Activated CD4-positive, alpha-beta T cell treated with anti-CD3 and anti-CD28 coated beads for 4 hours (primary cell): ENCODE measurements at regions not wholly inside any gene's neighbourhood (a gene's known extent, or its start where the extent isn't known, plus 50 kb on each side); places are given as distances from the start of the nearest gene placed in this dataset.

Experiments used
- DNase-seq, 2 donors: peaks; one replicate each; pipeline ENCODE4 v3.0.0-alpha.2; 2020

- DNase-seq: no peak
Observed at GRCh38 chr10:25661632-25662031, 272.4 kb upstream of the MYO3A start.

GRCh38 chr10:25666276-25666675 is 267.8 kb upstream of the MYO3A start:
- DNase-seq: no peak

GRCh38 chr10:25675204-25675603 is 258.8 kb upstream of the MYO3A start:
- no peak for DNase-seq

GRCh38 chr10:25675615-25676014 is 258.4 kb upstream of the MYO3A start:
- no peak for DNase-seq

GRCh38 chr10:25678220-25678619 is 255.8 kb upstream of the MYO3A start:
- no peak for DNase-seq

- no peak for DNase-seq
Observed at GRCh38 chr10:25678666-25679065, 255.4 kb upstream of the MYO3A start.

- DNase-seq: no peak
Observed at GRCh38 chr10:25682203-25682851, 251.7 kb upstream of the MYO3A start.

GRCh38 chr10:25683344-25683743 is 250.7 kb upstream of the MYO3A start:
- DNase-seq: no peak

GRCh38 chr10:25687521-25687920 is 246.5 kb upstream of the MYO3A start:
- no peak for DNase-seq

GRCh38 chr10:25689346-25690100 is 244.5 kb upstream of the MYO3A start:
- no peak for DNase-seq

GRCh38 chr10:25692761-25693160 is 241.3 kb upstream of the MYO3A start:
- DNase-seq: no peak

GRCh38 chr10:25694206-25694933 is 239.7 kb upstream of the MYO3A start:
- DNase-seq: no peak

GRCh38 chr10:25694971-25695370 is 239.1 kb upstream of the MYO3A start:
- no peak for DNase-seq

GRCh38 chr10:25695586-25695985 is 238.4 kb upstream of the MYO3A start:
- no peak for DNase-seq

- no peak for DNase-seq
Observed at GRCh38 chr10:25696013-25696708, 237.9 kb upstream of the MYO3A start.

- DNase-seq: no peak
Observed at GRCh38 chr10:25697412-25697811, 236.6 kb upstream of the MYO3A start.

GRCh38 chr10:25698638-25699037 is 235.4 kb upstream of the MYO3A start:
- DNase-seq: no peak

- DNase-seq: no peak
Observed at GRCh38 chr10:25699631-25700030, 234.4 kb upstream of the MYO3A start.

GRCh38 chr10:25701652-25702051 is 232.4 kb upstream of the MYO3A start:
- DNase-seq: no peak

- DNase-seq: no peak
Observed at GRCh38 chr10:25704622-25705021, 229.4 kb upstream of the MYO3A start.

GRCh38 chr10:25707572-25707971 is 226.5 kb upstream of the MYO3A start:
- DNase-seq: no peak

GRCh38 chr10:25707976-25708671 is 225.9 kb upstream of the MYO3A start:
- no peak for DNase-seq

GRCh38 chr10:25713894-25714240 is 220.2 kb upstream of the MYO3A start:
- DNase-seq: no peak
